Tibial nerve (tissue), 4 donors: ENCODE measurements at regions not wholly inside any gene's neighbourhood (a gene's known extent, or its start where the extent isn't known, plus 50 kb on each side); places are given as distances from the start of the nearest gene placed in this dataset.
"Not testable (repeated sequence)": the region's sequence is repeated elsewhere in the genome, so short reads cannot be mapped to it uniquely, and the experiment has no call there.

Source experiments
- EP300 ChIP-seq, 2 donors: sonication (generic); formaldehyde crosslinking; IDR thresholded peaks; one replicate each; pipeline ENCODE4 v1.6.1; 2017; ENCODE audit warnings: antibody characterized with exemption in 2 of 2, mild to moderate bottlenecking in 1 of 2
- TF ChIP-seq, protein P1 (sequence below), 5 experiments: fragments of 200-600 bp in 3 of 5; fragments of 450-650 bp in 2 of 5; sonication (generic) in 3 of 5; IDR thresholded peaks; one replicate each; pipeline ENCODE4 v1.5.1; 2016 to 2019; ENCODE audit warnings: antibody characterized with exemption in 5 of 5, mild to moderate bottlenecking in 3 of 5, moderate library complexity in 2 of 5

DNA sequence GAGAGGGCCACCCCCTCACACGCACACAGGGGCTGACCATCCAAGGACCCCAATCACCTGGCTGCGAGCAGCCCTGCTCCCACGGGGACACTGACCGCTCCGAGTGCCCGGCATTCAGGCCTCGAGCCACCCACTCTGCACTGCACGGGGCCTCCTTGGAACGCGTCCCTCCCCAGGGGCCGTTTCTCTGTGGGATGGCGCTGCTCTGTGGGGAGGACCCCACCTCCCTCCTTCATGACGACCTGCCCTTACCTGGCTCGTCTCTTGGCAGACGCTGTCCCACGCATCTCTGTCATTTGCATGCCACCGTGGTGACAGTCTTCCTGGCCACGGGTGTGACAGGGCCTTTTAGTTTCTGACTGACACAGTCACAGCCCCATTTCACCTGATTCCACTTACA is 334.5 kb downstream of the PREX1 start:
- not testable (repeated sequence) for TF ChIP-seq EP300 (IDR thresholded peaks at IDR 0.05)
- TF ChIP-seq, protein P1, sequence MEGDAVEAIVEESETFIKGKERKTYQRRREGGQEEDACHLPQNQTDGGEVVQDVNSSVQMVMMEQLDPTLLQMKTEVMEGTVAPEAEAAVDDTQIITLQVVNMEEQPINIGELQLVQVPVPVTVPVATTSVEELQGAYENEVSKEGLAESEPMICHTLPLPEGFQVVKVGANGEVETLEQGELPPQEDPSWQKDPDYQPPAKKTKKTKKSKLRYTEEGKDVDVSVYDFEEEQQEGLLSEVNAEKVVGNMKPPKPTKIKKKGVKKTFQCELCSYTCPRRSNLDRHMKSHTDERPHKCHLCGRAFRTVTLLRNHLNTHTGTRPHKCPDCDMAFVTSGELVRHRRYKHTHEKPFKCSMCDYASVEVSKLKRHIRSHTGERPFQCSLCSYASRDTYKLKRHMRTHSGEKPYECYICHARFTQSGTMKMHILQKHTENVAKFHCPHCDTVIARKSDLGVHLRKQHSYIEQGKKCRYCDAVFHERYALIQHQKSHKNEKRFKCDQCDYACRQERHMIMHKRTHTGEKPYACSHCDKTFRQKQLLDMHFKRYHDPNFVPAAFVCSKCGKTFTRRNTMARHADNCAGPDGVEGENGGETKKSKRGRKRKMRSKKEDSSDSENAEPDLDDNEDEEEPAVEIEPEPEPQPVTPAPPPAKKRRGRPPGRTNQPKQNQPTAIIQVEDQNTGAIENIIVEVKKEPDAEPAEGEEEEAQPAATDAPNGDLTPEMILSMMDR (IDR thresholded peaks at IDR 0.05) = not testable (repeated sequence)
